RWPE1 (cell line): ENCODE measurements at regions not wholly inside any gene's neighbourhood (a gene's known extent, or its start where the extent isn't known, plus 50 kb on each side); places are given as distances from the start of the nearest gene placed in this dataset.

Source experiments
- CTCF ChIA-PET: fragments of 350-600 bp; sonication (Branson Sonifier 250); formaldehyde crosslinking; extraction: SDS; loops from one replicate; lab custom pipeline; 2021; lab: Yijun Ruan, JAX
- POLR2A ChIA-PET: fragments of 400-600 bp; formaldehyde crosslinking; extraction: SDS; loops from one replicate; lab custom pipeline; 2020; ENCODE audit warnings: antibody characterized with exemption; ENCODE audit not compliant: low non-redundant PET; lab: Yijun Ruan, JAX
- DNase-seq: peaks from one replicate; pipeline ENCODE4 v3.0.0; 2012; ENCODE audit warnings: low spot score
- H3K27ac ChIP-seq: fragments of 450-650 bp; 2 replicates; pipeline ENCODE4 v1.5.1; 2017
- TF ChIP-seq, protein P1 (sequence below): fragments of 450-650 bp; conservative IDR thresholded peaks from 2 replicates; pipeline ENCODE4 v1.5.1; 2017; ENCODE audit warnings: low read depth, mild to moderate bottlenecking

DNA sequence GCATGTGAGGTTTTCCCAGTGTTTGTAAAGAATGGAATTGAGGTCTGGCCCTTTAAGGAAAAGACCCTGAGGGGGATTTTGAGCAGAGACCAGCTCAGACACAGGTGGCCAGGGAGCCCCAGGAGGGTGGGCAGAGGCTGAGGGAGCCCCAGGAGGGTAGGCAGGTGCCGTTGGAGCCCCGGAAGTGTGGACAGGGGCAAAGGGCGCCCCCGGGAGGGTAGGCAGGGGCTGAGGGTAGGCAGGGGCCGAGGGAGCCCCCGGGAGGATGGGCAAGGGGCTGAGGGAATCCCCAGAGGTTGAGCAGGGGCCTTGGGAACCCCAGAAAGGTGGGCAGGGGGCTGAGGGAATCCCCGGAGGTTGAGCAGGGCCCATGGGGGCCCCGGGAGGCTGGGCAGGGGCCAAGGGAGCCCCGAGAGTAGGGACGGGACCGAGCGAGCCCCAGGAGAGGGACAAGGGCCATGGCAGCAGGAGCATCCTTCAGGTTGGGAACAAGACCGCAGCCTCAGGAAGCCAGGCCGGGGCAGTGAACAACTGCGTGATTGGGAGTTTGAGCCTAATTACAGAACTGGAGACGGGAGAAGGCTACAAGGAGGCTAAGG is 292.0 kb downstream of the BRD1 start:
- H3K27ac ChIP-seq = no peak overlapping the region
- no peak for DNase-seq
- ChIA-PET CTCF (interaction anchor here (0.7 kb wide), 1 partner anchor 27 kb away, joined by 3 read pairs; no protein-coding TSS in a partner anchor), POLR2A (no interaction called here)
- TF ChIP-seq, protein P1, sequence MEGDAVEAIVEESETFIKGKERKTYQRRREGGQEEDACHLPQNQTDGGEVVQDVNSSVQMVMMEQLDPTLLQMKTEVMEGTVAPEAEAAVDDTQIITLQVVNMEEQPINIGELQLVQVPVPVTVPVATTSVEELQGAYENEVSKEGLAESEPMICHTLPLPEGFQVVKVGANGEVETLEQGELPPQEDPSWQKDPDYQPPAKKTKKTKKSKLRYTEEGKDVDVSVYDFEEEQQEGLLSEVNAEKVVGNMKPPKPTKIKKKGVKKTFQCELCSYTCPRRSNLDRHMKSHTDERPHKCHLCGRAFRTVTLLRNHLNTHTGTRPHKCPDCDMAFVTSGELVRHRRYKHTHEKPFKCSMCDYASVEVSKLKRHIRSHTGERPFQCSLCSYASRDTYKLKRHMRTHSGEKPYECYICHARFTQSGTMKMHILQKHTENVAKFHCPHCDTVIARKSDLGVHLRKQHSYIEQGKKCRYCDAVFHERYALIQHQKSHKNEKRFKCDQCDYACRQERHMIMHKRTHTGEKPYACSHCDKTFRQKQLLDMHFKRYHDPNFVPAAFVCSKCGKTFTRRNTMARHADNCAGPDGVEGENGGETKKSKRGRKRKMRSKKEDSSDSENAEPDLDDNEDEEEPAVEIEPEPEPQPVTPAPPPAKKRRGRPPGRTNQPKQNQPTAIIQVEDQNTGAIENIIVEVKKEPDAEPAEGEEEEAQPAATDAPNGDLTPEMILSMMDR = no peak

DNA sequence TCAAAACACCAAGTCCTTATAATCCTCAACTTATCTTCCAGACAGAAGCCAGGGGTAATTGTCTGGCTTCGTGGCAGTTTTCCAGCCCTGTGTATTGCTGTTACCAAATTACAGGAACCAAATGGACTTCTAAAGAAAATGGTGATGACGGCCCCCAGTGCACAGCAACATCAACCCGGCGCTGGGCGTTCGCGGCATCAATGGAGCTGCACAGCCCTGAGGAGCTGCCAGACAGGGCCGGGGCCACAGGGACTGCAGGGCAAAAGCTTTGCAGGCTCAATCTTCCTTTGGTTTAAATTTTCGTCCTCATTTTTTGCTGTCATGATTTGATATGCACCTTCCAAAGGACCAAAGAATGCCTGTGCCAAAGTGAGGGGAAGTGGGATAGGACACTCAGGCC is 292.5 kb downstream of the BRD1 start:
- TF ChIP-seq, protein P1 = no peak
- DNase-seq = no peak
- CTCF ChIA-PET = interaction anchor here (0.7 kb wide), 1 partner anchor 27 kb away, joined by 3 read pairs; no protein-coding TSS in a partner anchor
- POLR2A ChIA-PET = no interaction called here
- no peak overlapping the region for H3K27ac ChIP-seq

GRCh38 chr22:49534386-49534785 is 293.3 kb downstream of the BRD1 start:
- CTCF ChIA-PET = no interaction called here
- H3K27ac ChIP-seq = no peak overlapping the region
- POLR2A ChIA-PET = no interaction called here
- DNase-seq = no peak
- TF ChIP-seq, protein P1 = no peak

DNA sequence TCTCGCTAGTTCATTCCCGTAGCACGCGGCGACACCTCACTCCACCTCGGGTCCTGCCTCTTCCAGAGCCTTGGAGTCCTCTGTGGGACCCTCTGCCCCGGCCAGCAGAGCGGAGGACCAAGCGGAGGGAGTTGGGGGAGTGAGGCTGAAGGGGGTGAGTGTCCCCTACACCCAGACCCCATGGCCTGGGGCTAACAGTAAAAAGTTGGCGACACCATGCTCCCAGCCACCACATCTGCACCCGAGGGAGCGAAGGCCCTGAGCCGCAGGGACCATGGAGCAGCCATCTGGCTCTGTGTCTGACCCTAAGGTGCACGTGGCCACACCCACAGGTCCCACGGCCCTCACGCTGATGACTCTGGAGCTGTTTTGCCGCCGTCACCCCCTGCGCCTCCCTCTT is 293.8 kb downstream of the BRD1 start:
- POLR2A ChIA-PET = no interaction called here
- TF ChIP-seq, protein P1 = no peak
- CTCF ChIA-PET = no interaction called here
- DNase-seq = no peak
- H3K27ac ChIP-seq = no peak overlapping the region

DNA sequence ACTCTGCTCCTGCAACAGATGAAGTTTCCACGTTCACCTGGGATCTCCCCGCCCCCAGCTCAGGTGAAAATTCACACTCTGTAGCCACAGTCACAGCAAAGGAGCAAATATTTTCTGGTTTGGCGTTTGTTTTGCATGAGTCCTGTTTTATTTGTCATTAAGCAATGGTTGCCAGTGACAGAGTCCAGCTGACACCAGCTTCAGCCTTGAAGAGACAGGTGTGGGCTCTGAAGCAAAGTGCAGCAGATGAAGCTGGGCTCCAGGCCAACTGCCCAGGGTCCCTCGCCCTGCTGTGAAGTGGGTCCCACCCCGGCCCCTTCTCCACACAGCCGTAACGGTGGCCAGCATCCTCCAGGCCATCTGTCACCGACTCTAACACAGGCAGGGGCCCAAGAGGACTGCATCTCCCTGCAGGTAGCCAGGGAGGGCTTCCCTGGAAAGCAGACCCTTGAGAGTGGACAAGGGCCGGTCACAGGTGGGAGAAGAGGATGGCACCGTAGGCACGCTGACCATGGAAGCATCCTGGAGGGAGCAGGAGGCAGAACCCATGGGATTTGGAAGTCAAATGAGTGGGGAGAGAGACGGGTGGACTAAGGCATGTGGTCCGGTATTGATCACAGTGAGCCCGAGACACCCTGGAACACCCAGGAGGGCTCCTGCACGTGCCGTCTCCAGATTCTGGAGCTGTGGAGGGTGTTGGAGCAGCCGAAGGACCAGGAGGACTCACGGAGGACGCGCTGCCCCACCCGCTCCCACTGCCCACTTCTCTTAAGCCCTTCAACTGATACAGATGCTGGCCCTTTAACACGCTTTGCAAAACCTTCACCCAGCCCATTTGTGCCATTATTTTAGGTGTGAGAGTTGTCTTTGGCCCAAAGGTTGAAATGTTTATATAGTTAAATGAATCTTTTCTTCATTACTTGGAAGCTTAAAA is 294.5 kb downstream of the BRD1 start:
- DNase-seq = no peak
- H3K27ac ChIP-seq = no peak overlapping the region
- TF ChIP-seq, protein P1 = no peak
- POLR2A ChIA-PET = no interaction called here
- CTCF ChIA-PET = no interaction called here

- DNase-seq = no peak
- TF ChIP-seq, protein P1 = no peak
- ChIA-PET CTCF (no interaction called here), POLR2A (no interaction called here)
- H3K27ac ChIP-seq = no peak overlapping the region
Observed at GRCh38 chr22:49531368-49531791, 296.3 kb downstream of the BRD1 start.
